Peyer's patch (tissue), 4 donors: ENCODE measurements at regions not wholly inside any gene's neighbourhood (a gene's known extent, or its start where the extent isn't known, plus 50 kb on each side); places are given as distances from the start of the nearest gene placed in this dataset.

Experiments
- DNase-seq, 3 donors: peaks; one replicate each; pipeline ENCODE4 v3.0.0-alpha.2; 2017 to 2019
- H3K27ac ChIP-seq, 4 donors: fragments of 200-600 bp; sonication (generic); one replicate each; pipeline ENCODE4 v1.5.1; 2016 to 2019
- H3K27me3 ChIP-seq, 2 donors: fragments of 200-600 bp; sonication (generic); one replicate each; pipeline ENCODE4 v1.5.1; 2019
- H3K36me3 ChIP-seq, 3 donors: fragments of 200-600 bp; sonication (generic); one replicate each; pipeline ENCODE4 v1.5.1; 2016 to 2019
- H3K4me1 ChIP-seq, 4 donors: fragments of 200-600 bp; sonication (generic); one replicate each; pipeline ENCODE4 v1.5.1; 2016 to 2019
- H3K4me3 ChIP-seq, 4 donors: fragments of 200-600 bp; sonication (generic); 1 replicate in 3 of 4; 2 replicates in 1 of 4; pipeline ENCODE4 v1.5.1; 2016 to 2019; ENCODE audit warnings: mild to moderate bottlenecking in 1 of 4
- H3K9me3 ChIP-seq, 4 donors: fragments of 200-600 bp; sonication (generic); one replicate each; pipeline ENCODE4 v1.5.1; 2016 to 2019; ENCODE audit warnings: mild to moderate bottlenecking in 1 of 4
- POLR2A ChIP-seq, 2 donors: fragments of 450-650 bp; IDR thresholded peaks; one replicate each; pipeline ENCODE4 v1.5.1; 2017; ENCODE audit warnings: antibody characterized with exemption in 2 of 2, mild to moderate bottlenecking in 2 of 2, moderate library complexity in 2 of 2
- TF ChIP-seq, protein P1 (sequence below), 6 experiments: fragments of 450-650 bp in 4 of 6; fragments of 200-600 bp in 2 of 6; sonication (generic) in 1 of 6; IDR thresholded peaks; one replicate each; pipeline ENCODE4 v1.5.1; 2017 to 2019; ENCODE audit warnings: antibody characterized with exemption in 6 of 6, mild to moderate bottlenecking in 3 of 6, moderate library complexity in 1 of 6

GRCh38 chr2:3128786-3129185, 248.8 kb downstream of the EIPR1 start:
- Histone ChIP-seq H3K4me1 (no peaks in the 10 kb centered on the region), H3K27ac (no peak overlapping the region), H3K36me3 (no peaks in the 10 kb centered on the region), H3K9me3 (no peaks in the 10 kb centered on the region), H3K27me3 (no peaks in the 10 kb centered on the region), H3K4me3 (no peak overlapping the region)
- no peak for DNase-seq
- no peak for TF ChIP-seq POLR2A (IDR thresholded peaks at IDR 0.05)
- TF ChIP-seq, protein P1, sequence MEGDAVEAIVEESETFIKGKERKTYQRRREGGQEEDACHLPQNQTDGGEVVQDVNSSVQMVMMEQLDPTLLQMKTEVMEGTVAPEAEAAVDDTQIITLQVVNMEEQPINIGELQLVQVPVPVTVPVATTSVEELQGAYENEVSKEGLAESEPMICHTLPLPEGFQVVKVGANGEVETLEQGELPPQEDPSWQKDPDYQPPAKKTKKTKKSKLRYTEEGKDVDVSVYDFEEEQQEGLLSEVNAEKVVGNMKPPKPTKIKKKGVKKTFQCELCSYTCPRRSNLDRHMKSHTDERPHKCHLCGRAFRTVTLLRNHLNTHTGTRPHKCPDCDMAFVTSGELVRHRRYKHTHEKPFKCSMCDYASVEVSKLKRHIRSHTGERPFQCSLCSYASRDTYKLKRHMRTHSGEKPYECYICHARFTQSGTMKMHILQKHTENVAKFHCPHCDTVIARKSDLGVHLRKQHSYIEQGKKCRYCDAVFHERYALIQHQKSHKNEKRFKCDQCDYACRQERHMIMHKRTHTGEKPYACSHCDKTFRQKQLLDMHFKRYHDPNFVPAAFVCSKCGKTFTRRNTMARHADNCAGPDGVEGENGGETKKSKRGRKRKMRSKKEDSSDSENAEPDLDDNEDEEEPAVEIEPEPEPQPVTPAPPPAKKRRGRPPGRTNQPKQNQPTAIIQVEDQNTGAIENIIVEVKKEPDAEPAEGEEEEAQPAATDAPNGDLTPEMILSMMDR (IDR thresholded peaks at IDR 0.05), result no peak

- DNase-seq, result no peak
- Histone ChIP-seq H3K4me3 (no peak overlapping the region), H3K4me1 (no peaks in the 10 kb centered on the region), H3K9me3 (no peaks in the 10 kb centered on the region), H3K27ac (no peak overlapping the region), H3K27me3 (no peaks in the 10 kb centered on the region), H3K36me3 (no peaks in the 10 kb centered on the region)
- TF ChIP-seq POLR2A (IDR thresholded peaks at IDR 0.05), result no peak
- TF ChIP-seq, protein P1 (IDR thresholded peaks at IDR 0.05), result no peak
Measured at GRCh38 chr2:3127710-3128109, 249.9 kb downstream of the EIPR1 start.

GRCh38 chr2:3126911-3127621, 250.6 kb downstream of the EIPR1 start:
- no peak overlapping the region for H3K27ac ChIP-seq
- H3K36me3 ChIP-seq, result no peaks in the 10 kb centered on the region
- TF ChIP-seq, protein P1 (IDR thresholded peaks at IDR 0.05), result no peak
- no peak for TF ChIP-seq POLR2A (IDR thresholded peaks at IDR 0.05)
- no peaks in the 10 kb centered on the region for H3K9me3 ChIP-seq
- peak in 1 of 3 donors; percentile 25 for DNase-seq
- no peaks in the 10 kb centered on the region for H3K4me1 ChIP-seq
- H3K4me3 ChIP-seq, result no peak overlapping the region
- H3K27me3 ChIP-seq, result no peaks in the 10 kb centered on the region

DNA sequence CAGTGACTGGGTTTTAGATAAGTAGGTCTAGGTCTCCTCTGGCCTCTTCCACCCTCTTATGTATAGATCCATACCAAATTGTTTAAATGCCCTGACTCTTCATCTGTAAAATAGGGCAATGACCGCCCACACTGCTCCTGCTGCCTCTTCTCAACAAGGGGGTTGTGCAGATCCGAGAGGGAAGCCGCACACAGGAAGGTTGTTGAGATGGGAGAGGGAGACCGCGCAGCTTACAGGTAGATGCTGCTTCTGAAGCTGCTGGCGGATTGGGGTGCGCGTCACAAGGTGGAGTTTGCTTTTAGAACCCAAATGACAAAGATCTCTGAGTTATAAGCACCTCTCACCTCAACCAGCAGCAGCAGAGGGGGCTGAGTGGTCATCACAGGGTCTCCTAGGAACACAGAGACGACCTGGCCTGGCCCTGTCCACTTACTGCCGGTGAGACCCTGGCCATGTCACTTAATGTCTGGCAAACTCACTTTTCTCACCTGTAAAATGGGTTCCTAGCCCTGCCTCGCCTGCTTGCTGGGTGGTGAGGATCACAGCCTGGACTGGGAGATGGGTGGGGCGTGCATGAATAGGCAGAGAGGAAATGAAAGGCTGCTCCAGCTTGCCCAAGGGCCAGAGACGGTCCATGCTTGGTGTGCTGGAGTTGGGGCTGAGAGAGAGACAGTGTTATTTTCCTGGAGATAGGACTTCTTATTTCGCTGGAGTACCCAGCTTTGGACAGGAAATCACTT, 251.3 kb downstream of the EIPR1 start:
- TF ChIP-seq POLR2A (IDR thresholded peaks at IDR 0.05), result no peak
- TF ChIP-seq, protein P1 (IDR thresholded peaks at IDR 0.05), result no peak

DNA sequence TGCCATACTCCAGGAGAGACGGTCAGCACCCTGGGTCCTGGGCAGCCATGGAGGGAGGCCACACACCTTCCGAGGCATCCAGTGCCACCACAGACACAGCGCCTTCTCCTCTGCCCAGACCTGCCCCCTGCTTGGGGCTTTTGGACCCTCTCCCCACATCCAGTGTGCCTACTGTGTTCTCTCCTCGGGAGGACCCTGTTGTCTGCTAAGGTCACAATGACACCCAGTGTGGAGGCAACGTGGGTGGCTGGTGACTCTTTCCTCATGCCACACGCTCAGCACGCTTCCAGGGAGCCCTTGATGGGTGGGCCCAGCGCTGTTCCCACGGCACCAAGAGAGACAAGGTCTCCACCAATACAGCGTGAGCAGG, 251.9 kb downstream of the EIPR1 start:
- no peaks in the 10 kb centered on the region for H3K27me3 ChIP-seq
- H3K4me3 ChIP-seq, result no peak overlapping the region
- no peak overlapping the region for H3K27ac ChIP-seq
- TF ChIP-seq, protein P1 (IDR thresholded peaks at IDR 0.05), result no peak
- TF ChIP-seq POLR2A (IDR thresholded peaks at IDR 0.05), result no peak
- no peaks in the 10 kb centered on the region for H3K36me3 ChIP-seq
- no peaks in the 10 kb centered on the region for H3K4me1 ChIP-seq
- H3K9me3 ChIP-seq, result no peaks in the 10 kb centered on the region
- DNase-seq, result no peak

More for the DNA sequence above, 251.3 kb downstream of the EIPR1 start:
- Histone ChIP-seq H3K9me3 (no peaks in the 10 kb centered on the region), H3K36me3 (no peaks in the 10 kb centered on the region), H3K27ac (no peak overlapping the region), H3K27me3 (no peaks in the 10 kb centered on the region), H3K4me3 (no peak overlapping the region), H3K4me1 (no peaks in the 10 kb centered on the region)
- DNase-seq, result no peak
